Liver (tissue), 8 donors: ENCODE measurements at regions not wholly inside any gene's neighbourhood (a gene's known extent, or its start where the extent isn't known, plus 50 kb on each side); places are given as distances from the start of the nearest gene placed in this dataset.

ENCODE experiments used
- DNase-seq: peaks from one replicate; pipeline ENCODE4 v3.0.0-alpha.2; 2017; ENCODE audit warnings: low spot score
- H3K27ac ChIP-seq, 2 donors: one replicate each; pipeline ENCODE4 v1.7.0; 2013; ENCODE audit warnings: inconsistent platforms in 2 of 2, low read length in 2 of 2, control low read depth in 1 of 2, low read depth in 1 of 2, mild to moderate bottlenecking in 1 of 2
- H3K27me3 ChIP-seq, 4 donors: one replicate each; pipeline versions ENCODE4 v1.6.1 to v1.7.0; 2013; ENCODE audit warnings: low read length in 3 of 4, inconsistent platforms in 1 of 4, mild to moderate bottlenecking in 1 of 4, moderate library complexity in 1 of 4; ENCODE audit not compliant: control insufficient read depth in 4 of 4, insufficient read depth in 4 of 4
- H3K36me3 ChIP-seq, 4 donors: one replicate each; pipeline versions ENCODE4 v1.6.1 to v1.7.0; 2013; ENCODE audit warnings: low read length in 3 of 4, mild to moderate bottlenecking in 3 of 4, low read depth in 1 of 4, moderate library complexity in 1 of 4; ENCODE audit not compliant: control insufficient read depth in 4 of 4, insufficient read depth in 3 of 4
- H3K4me1 ChIP-seq, 4 donors: one replicate each; pipeline versions ENCODE4 v1.6.1 to v1.7.0; 2013; ENCODE audit warnings: low read length in 3 of 4, mild to moderate bottlenecking in 3 of 4, moderate library complexity in 1 of 4; ENCODE audit not compliant: control insufficient read depth in 4 of 4, insufficient read depth in 4 of 4
- H3K4me3 ChIP-seq, 3 donors: one replicate each; pipeline versions ENCODE4 v1.6.1 to v1.7.0; 2013; ENCODE audit warnings: low read length in 3 of 3, control low read depth in 1 of 3, low read depth in 1 of 3, mild to moderate bottlenecking in 1 of 3
- H3K9ac ChIP-seq, 2 donors: one replicate each; pipeline ENCODE4 v1.7.0; 2013; ENCODE audit warnings: low read length in 2 of 2, mild to moderate bottlenecking in 2 of 2, moderate library complexity in 2 of 2, control low read depth in 1 of 2, low read depth in 1 of 2
- H3K9me3 ChIP-seq, 4 donors: one replicate each; pipeline versions ENCODE4 v1.6.1 to v1.7.0; 2013; ENCODE audit warnings: low read length in 3 of 4; ENCODE audit not compliant: control insufficient read depth in 4 of 4
- ATF3 ChIP-seq: IDR thresholded peaks from 2 replicates; pipeline ENCODE4 v1.6.1; 2016; ENCODE audit warnings: antibody characterized with exemption
- CTCF ChIP-seq: fragments of 150-350 bp; IDR thresholded peaks from 2 replicates; pipeline ENCODE4 v1.5.1; 2017; ENCODE audit warnings: improper control_type of control experiment, low read depth, low read length; ENCODE audit not compliant: missing input control
- EGR1 ChIP-seq, 2 donors: IDR thresholded peaks; 2 replicates each; pipeline ENCODE4 v1.6.1; 2016 to 2018; ENCODE audit warnings: antibody characterized with exemption in 2 of 2, low read depth in 2 of 2
- FOXA1 ChIP-seq: IDR thresholded peaks from 2 replicates; pipeline ENCODE4 v1.6.1; 2016; ENCODE audit warnings: antibody characterized with exemption
- FOXA2 ChIP-seq: IDR thresholded peaks from 2 replicates; pipeline ENCODE4 v1.6.1; 2016; ENCODE audit warnings: antibody characterized with exemption
- GABPA ChIP-seq, 2 donors: IDR thresholded peaks in 1 of 2; conservative IDR thresholded peaks in 1 of 2; 2 replicates each; pipeline ENCODE4 v1.6.1; 2016; ENCODE audit warnings: antibody characterized with exemption in 2 of 2, mild to moderate bottlenecking in 1 of 2, moderate library complexity in 1 of 2
- HNF4A ChIP-seq, 2 donors: conservative IDR thresholded peaks; 2 replicates each; pipeline ENCODE4 v1.6.1; 2016; ENCODE audit warnings: antibody characterized with exemption in 2 of 2, mild to moderate bottlenecking in 2 of 2
- HNF4G ChIP-seq: IDR thresholded peaks from 2 replicates; pipeline ENCODE4 v1.6.1; 2016; ENCODE audit warnings: antibody characterized with exemption
- JUND ChIP-seq, 2 donors: IDR thresholded peaks; 2 replicates each; pipeline ENCODE4 v1.6.1; 2016; ENCODE audit warnings: antibody characterized with exemption in 2 of 2
- MAX ChIP-seq: IDR thresholded peaks from 2 replicates; pipeline ENCODE4 v1.6.1; 2016; ENCODE audit warnings: antibody characterized with exemption
- RAD21 ChIP-seq, 2 donors: IDR thresholded peaks; 2 replicates each; pipeline ENCODE4 v1.6.1; 2016; ENCODE audit warnings: antibody characterized with exemption in 2 of 2, mild to moderate bottlenecking in 2 of 2
- REST ChIP-seq: IDR thresholded peaks from 2 replicates; pipeline ENCODE4 v1.6.1; 2016; ENCODE audit warnings: antibody characterized with exemption, mild to moderate bottlenecking
- RXRA ChIP-seq, 2 donors: IDR thresholded peaks; 2 replicates each; pipeline ENCODE4 v1.6.1; 2017 to 2018; ENCODE audit warnings: antibody characterized with exemption in 2 of 2, mild to moderate bottlenecking in 1 of 2
- SP1 ChIP-seq: IDR thresholded peaks from 2 replicates; pipeline ENCODE4 v1.6.1; 2018; ENCODE audit warnings: antibody characterized with exemption, mild to moderate bottlenecking
- TAF1 ChIP-seq: conservative IDR thresholded peaks from 2 replicates; pipeline ENCODE4 v1.6.1; 2016; ENCODE audit warnings: antibody characterized with exemption, mild to moderate bottlenecking
- YY1 ChIP-seq: IDR thresholded peaks from 2 replicates; pipeline ENCODE4 v1.6.1; 2016; ENCODE audit warnings: antibody characterized with exemption, mild to moderate bottlenecking
- ZBTB33 ChIP-seq: IDR thresholded peaks from 2 replicates; pipeline ENCODE4 v1.6.1; 2016; ENCODE audit warnings: antibody characterized with exemption
- WGBS: extraction: QIAGEN DNeasy Blood & Tissue Kit; methylation state at CpG from one replicate; pipeline ENCODE4 v1.1.7; 2013; 5-methylcytosine and 5-hydroxymethylcytosine counted together
- donor health status: healthy.
- donor health status: healthy.
- donor health status: healthy.
- donor health status: healthy.
- donor health status: healthy.

GRCh38 chr13:40472427-40473220 is 193.8 kb downstream of the FOXO1 start (continued):
- peak; percentile 30 for TF ChIP-seq CTCF

- no peaks in the 10 kb centered on the region for H3K27me3 ChIP-seq
- H3K9me3 ChIP-seq = no peaks in the 10 kb centered on the region
- peaks cover 17 to 53% (median 49%) of the 10 kb centered on the region in 4 donors for H3K4me1 ChIP-seq
- H3K27ac ChIP-seq = no peak overlapping the region
- no peak overlapping the region for H3K4me3 ChIP-seq
- 78% methylated on average over 3 of the region's 3 CpGs for WGBS
- H3K9ac ChIP-seq = no peak overlapping the region
- DNase-seq = no peak
- H3K36me3 ChIP-seq = no peaks in the 10 kb centered on the region
- TF ChIP-seq RAD21 (IDR thresholded peaks at IDR 0.05) = no peak
- no peak for TF ChIP-seq TAF1
- TF ChIP-seq MAX = no peak
- TF ChIP-seq HNF4A (conservative IDR thresholded peaks at IDR 0.05) = no peak
- no peak for TF ChIP-seq GABPA (IDR thresholded peaks at IDR 0.05 in 1 of 2, conservative IDR thresholded peaks at IDR 0.05 in 1 of 2)
- TF ChIP-seq SP1 = no peak
- no peak for TF ChIP-seq REST
- no peak for TF ChIP-seq ATF3
- TF ChIP-seq YY1 = no peak
- TF ChIP-seq EGR1 (IDR thresholded peaks at IDR 0.05; ENCODE audit: low read depth in 2 of 2) = no peak
These were observed 190.8 kb downstream of the FOXO1 start for GRCh38 chr13:40475617-40476016.

- WGBS = 24% methylated on average over 4 of the region's 4 CpGs
- Histone ChIP-seq H3K27ac (peak overlapping the region; percentile 65 to 74), H3K36me3 (no peaks in the 10 kb centered on the region), H3K27me3 (no peaks in the 10 kb centered on the region), H3K4me1 (peaks cover 17 to 53% (median 49%) of the 10 kb centered on the region in 4 donors), H3K9me3 (no peaks in the 10 kb centered on the region), H3K4me3 (no peak overlapping the region), H3K9ac (peak overlapping the region in 1 of 2 donors; percentile 33)
- no peak for DNase-seq
- TF ChIP-seq FOXA2 (peak; percentile 83), HNF4G (peak; percentile 84), SP1 (peak; percentile 97), RXRA (IDR thresholded peaks at IDR 0.05) (peak; percentile 94 to 97), ZBTB33 (peak; percentile 64), FOXA1 (peak; percentile 83), ATF3 (peak; percentile 60), YY1 (peak; percentile 89), TAF1 (peak; percentile 72), GABPA (IDR thresholded peaks at IDR 0.05 in 1 of 2, conservative IDR thresholded peaks at IDR 0.05 in 1 of 2) (no peak), JUND (IDR thresholded peaks at IDR 0.05) (peak; percentile 68 to 91), RAD21 (IDR thresholded peaks at IDR 0.05) (peak; percentile 73 to 86)
These were observed 190.1 kb downstream of the FOXO1 start for GRCh38 chr13:40476175-40476958.
